HG02798 (cell line): ENCODE measurements at regions not wholly inside any gene's neighbourhood (a gene's known extent, or its start where the extent isn't known, plus 50 kb on each side); places are given as distances from the start of the nearest gene placed in this dataset.

Source experiments
- ATAC-seq: cut with Tn5 transposase; IDR thresholded peaks from one replicate; pipeline ENCODE4 v1.9.1; 2021; ENCODE audit warnings: mild to moderate bottlenecking; ENCODE audit not compliant: unreplicated experiment, poor library complexity

GRCh38 chr18:57921708-57922107, 118.6 kb upstream of the ATP8B1 start:
- no peak for ATAC-seq

DNA sequence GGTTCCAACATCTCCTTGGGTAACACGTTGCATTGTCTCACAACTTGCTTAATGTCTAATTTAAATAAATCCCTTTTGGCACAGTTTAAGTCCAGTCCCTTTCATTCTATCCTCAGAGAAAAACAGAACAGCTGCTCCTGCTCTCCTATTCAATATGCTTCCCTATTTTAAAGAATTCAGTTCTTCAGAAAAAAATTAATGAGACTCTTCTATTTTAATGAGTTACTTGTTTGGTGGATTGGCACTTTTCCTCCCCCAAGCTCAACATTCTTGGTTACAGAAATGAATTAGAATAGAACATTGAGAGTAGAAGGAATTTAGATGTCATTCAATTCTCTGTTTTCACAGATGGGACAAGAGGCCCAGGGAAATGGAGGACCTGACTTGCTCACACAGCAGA, 116.9 kb upstream of the ATP8B1 start:
- ATAC-seq = no peak

DNA sequence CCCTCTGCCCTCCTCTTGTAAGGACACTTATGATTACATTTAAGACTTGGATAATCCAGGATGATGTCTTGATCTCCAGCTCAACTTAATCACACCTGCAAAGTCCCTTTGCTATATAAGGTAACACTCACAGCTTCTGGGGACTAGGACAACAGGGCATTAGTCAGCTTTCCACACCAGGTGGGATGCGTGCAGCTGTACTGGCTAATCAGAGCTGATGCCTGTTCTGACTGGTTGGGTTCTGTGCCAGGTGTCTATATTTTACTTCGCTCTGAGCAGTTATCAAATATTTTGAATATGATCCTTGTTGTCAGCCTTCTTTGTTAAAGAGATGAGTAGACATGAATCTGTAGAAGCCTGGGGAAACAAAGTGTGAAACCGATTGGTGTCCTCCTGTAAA, 115.5 kb upstream of the ATP8B1 start:
- ATAC-seq = no peak

- no peak for ATAC-seq
Observed at GRCh38 chr18:57916684-57917083, 113.6 kb upstream of the ATP8B1 start.

DNA sequence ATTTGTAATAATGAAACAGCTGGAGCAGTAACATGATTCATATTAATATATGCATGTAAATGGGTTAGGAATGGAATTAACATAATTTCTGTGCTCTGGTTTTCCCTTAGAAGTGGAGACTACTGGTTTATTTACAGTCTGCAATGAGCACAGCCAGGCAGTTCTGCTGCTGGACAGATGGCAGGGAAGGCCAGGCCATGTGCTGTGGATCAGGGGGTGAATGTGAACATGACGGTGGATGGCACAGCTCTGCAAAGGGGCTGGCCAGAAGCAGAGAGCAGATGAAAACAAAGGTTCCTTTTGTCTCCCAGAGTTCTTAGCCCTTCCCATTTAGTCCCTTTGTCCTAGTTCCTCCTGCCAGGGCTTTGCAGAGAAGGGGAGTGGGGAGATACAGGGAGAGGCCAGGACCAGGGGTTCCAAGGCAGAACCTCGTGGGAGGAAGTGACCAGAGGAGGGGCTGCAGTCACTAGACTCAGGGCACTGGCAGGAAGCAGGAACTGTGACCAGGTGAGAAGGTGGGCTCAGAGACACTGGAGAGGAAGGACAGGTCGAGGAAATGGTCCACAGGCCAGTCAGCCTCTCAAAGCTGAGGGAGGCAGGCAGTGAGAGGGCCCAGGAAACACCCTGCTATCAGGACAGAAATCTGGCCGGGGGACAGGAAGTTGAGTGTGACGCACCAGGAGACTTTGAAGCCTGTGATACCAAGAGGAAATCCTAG, 112.9 kb upstream of the ATP8B1 start:
- no peak for ATAC-seq

DNA sequence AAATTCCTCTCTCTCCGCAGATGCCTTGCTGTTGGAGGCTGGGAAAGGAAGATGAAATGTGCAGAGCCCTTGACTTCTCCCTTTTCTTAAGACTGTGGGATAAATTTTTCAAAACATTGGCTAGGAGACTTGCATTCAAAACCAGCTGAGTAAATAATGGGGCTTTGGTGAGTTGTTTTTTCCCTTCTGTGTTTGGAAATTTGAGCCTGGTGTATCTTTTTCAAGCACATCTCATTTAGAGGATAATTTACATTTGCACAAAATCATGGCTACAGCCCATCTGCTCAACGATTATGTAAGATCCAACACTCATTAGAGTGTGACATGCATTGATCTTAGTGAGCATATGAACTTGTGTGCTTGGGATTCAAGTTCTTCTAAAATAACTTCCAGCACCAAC, 112.1 kb upstream of the ATP8B1 start:
- no peak for ATAC-seq

DNA sequence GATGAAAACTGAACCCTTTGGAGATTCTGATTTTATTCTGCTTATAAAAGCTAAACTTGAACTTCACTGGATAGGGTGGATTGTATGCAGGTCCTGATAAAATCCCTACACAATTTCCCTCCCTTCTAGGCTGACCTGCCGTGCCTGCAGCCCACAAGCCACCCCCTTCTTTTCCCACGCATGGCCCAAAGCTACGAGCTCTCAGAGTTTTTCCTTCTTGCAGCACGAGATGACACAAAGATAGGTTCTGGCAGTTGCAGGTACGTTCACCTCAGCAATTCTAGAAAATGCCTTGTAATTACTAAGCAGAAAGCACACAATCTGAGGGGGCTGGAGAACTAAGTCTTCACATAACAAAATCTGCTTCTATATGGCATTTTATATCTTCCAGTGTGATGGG, 110.6 kb upstream of the ATP8B1 start:
- no peak for ATAC-seq

- ATAC-seq = peak; percentile 32
Observed at GRCh38 chr18:57910817-57911216, 107.7 kb upstream of the ATP8B1 start.

- no peak for ATAC-seq
Observed at GRCh38 chr18:57910134-57910533, 107.0 kb upstream of the ATP8B1 start.

GRCh38 chr18:57909620-57910019, 106.5 kb upstream of the ATP8B1 start:
- no peak for ATAC-seq

DNA sequence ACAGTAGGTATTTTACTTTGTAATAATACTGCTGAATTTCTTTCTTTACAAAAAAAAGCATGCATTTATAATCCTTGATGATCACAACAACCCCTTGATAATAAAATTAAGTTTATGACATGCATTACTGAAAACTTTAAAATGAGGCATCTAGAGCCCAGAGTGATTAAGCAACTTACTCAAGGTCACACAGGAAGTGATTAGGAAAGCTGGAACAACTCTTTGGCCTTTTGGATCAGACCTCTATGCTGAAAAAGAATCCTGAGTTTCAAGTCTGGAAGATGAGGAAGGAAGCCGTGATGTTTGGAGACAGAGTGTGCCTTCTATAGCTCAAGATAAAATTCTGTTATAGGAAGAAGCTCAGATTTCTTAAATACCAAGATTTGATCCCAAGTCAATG, 105.0 kb upstream of the ATP8B1 start:
- ATAC-seq = no peak

DNA sequence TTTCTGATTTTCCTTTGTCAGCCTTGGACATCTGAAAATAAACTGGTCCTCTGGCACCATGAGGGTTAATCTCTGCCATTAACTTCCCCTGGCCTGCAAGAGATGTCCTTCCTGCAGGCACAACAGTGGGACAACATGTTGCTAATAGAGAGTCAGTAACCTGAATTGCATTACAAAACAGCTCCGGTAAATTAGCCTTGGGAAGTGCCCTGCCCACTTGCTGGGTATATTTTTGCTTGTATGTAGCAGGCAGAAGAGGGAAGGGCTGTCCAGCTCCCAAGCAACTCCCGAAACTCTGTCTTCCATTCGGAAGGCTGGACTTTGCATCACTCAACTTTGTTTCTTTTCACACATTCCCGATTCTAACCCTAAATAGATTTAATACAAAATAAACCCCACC, 104.4 kb upstream of the ATP8B1 start:
- ATAC-seq = no peak

DNA sequence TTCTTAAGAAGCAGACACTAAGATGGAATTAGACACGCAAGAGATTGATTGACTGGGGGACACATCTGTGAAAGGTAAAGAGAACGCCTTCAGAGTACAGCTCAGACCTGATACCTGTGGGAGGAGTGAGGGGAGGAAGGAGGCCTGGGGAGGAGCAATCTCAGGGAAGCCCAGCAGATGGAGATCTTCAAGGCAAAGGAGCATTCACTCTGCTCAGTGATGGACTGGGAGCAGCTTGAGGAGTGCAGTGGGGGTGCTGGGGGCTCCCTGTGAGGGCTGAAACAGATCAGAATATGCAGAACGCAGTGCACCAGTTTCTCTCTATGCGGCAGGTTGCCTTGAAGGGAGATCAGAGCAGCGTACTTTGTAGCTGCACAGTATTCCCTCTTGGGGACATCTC, 103.7 kb upstream of the ATP8B1 start:
- ATAC-seq = no peak

DNA sequence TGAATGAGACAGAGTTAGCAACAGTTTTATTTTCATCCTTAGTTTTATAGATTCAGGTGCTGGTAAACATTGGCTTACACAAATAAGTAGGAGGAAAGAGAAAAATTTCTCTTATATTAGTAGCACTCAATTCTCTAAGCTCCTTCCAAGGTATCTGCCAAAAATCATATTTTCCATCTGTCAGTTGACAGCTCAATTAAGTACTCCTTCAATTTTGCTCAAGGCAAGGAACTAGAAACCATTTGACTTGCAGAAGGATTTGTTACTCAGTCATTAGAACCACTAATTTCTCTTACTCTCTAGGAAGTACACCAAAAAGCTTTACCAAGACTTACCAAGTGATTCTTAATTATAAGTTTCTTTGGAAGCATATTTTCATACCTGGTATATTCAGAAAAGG, 101.4 kb upstream of the ATP8B1 start:
- no peak for ATAC-seq

GRCh38 chr18:57902721-57903120, 99.6 kb upstream of the ATP8B1 start:
- ATAC-seq = no peak

DNA sequence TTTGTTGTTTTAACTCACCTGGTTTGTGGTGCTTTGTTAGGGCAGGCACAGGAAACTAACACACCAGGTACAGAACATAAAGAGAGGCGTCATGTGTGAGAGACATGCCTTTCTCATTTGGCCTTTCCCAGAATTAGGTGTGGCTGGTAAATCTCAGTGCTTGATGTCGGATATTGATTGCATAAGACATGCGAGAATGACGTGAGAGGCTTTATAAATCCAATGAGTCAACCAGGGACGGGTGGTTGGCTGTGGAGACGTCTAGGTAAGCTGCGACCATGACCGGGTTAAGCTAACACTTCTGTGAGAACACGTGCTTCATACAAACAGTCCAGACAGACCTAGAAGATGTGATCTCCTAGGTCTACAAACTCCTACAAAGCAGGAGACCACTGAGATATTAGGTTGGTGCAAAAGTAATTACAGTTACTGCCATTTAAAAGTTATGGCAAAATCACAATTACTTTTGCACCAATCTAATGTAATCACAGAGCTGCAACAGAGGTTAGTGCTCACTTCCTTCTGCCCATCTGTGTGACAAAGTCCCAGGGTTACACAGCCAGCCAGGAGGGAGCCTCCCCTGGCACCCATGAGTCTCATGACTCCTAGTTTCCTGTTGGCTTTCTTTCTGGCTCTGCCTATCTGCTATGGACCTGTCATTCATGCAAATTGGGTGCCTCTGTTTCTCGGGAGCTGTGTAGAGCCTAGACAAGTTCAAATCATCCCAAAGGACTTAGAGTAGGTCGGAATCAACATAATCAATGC, 98.9 kb upstream of the ATP8B1 start:
- no peak for ATAC-seq

GRCh38 chr18:57900906-57901435, 97.9 kb upstream of the ATP8B1 start:
- no peak for ATAC-seq

- no peak for ATAC-seq
Observed at GRCh38 chr18:57898506-57899124, 95.5 kb upstream of the ATP8B1 start.

DNA sequence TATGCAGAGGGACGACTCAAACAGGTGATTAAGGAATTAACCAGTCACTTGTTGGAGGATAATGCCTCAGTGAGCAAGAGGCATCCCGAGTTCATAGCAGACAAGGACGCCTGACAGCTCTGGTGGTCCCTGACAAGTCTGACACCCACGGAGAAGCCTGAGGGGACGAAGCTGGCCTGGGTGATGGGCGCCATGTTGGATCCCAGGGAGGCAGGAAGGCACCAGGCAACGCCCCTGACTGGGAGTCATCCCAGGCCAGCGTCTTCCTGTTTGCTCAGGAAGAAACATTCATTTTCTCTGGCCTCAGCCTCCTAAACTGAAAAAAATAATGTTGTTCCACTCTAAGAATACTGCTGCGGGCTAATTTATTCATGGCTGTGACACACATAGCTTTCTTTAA, 92.1 kb upstream of the ATP8B1 start:
- ATAC-seq = no peak

DNA sequence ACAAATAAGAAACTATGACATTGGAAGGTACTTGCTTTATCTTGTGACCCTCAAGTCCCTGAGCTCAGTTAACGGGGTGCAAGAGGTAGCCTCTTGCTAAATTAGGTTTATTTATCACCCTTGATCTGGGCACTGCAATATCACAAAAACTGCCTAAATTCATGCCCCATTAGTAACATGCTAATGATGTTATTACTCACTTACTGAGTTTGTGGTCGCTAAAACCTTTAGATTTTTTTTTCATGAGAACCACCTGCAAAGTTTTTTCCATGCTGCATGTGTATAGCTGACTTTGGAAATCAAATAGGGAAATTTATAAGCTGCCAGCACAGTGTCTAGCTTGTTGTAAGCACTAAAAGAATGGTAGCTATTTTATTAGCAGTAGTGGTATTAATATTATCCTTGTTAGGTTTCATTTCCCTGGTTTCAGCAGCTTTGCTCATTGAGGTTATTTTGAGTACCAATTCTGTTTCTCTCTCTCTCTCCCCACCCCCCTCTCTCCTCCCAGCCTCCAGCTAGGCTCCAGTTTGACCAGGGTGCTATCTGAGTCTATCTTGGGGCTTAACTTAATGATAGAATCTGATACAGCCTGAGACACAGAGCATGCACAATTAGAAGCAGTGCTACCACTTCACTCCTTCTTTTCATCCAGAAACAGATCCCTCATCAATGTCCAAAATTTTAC, 88.7 kb upstream of the ATP8B1 start:
- no peak for ATAC-seq

DNA sequence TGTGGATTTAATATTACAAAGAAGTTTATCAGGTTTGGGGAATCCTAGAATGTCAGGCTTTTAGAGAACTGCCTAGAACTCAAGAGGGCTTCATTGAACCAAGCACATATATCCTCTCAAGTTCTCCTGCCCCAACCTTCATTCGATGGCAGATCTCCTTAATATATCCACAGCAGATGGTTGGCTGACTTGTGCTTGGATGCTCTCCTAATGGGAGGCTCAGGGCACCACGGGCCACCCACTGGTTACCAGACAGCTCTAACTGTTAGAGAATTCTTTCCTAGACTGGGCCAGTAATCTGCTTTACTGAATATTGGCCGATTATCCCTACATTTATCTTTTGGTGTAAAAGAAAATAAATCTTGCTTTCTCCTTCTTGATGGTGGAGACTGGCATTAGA, 87.2 kb upstream of the ATP8B1 start:
- no peak for ATAC-seq
